Testis (tissue), 2 donors: ENCODE measurements at regions not wholly inside any gene's neighbourhood (a gene's known extent, or its start where the extent isn't known, plus 50 kb on each side); places are given as distances from the start of the nearest gene placed in this dataset.

Source experiments
- DNase-seq: peaks from one replicate; pipeline ENCODE4 v3.0.0-alpha.2; 2019
- H3K27ac ChIP-seq, 2 donors: fragments of 200-600 bp; sonication (generic); one replicate each; pipeline ENCODE4 v1.5.1; 2019
- H3K27me3 ChIP-seq: fragments of 200-600 bp; sonication (generic); one replicate; pipeline ENCODE4 v1.5.1; 2019
- H3K36me3 ChIP-seq: fragments of 200-600 bp; sonication (generic); one replicate; pipeline ENCODE4 v1.5.1; 2017; ENCODE audit warnings: low read depth; ENCODE audit errors: missing control alignments
- H3K4me1 ChIP-seq: fragments of 200-600 bp; sonication (generic); one replicate; pipeline ENCODE4 v1.5.1; 2019
- H3K4me3 ChIP-seq, 2 donors: fragments of 200-600 bp; sonication (generic); one replicate each; pipeline ENCODE4 v1.5.1; 2017 to 2019
- H3K9me3 ChIP-seq: fragments of 200-600 bp; sonication (generic); one replicate; pipeline ENCODE4 v1.5.1; 2017
- POLR2A ChIP-seq: fragments of 450-650 bp; IDR thresholded peaks from one replicate; pipeline ENCODE4 v1.6.1; 2017; ENCODE audit warnings: antibody characterized with exemption, mild to moderate bottlenecking, moderate library complexity
- WGBS, 2 donors: methylation state at CpG; one replicate each; pipeline ENCODE4 v1.1.5; 2018; 5-methylcytosine and 5-hydroxymethylcytosine counted together
- intact Hi-C: fragments of 100-400 bp; cut with DNase I; formaldehyde crosslinking; loops from one replicate; pipeline ENCODE4 v1.15.1; 2023; ENCODE audit warnings: low total_unique reads
- TF ChIP-seq, protein P1 (sequence below), 3 experiments: fragments of 450-650 bp in 2 of 3; fragments of 200-600 bp in 1 of 3; sonication (generic) in 1 of 3; IDR thresholded peaks; one replicate each; pipeline ENCODE4 v1.5.1; 2016 to 2019; ENCODE audit warnings: antibody characterized with exemption in 3 of 3, mild to moderate bottlenecking in 2 of 3, moderate library complexity in 1 of 3

DNA sequence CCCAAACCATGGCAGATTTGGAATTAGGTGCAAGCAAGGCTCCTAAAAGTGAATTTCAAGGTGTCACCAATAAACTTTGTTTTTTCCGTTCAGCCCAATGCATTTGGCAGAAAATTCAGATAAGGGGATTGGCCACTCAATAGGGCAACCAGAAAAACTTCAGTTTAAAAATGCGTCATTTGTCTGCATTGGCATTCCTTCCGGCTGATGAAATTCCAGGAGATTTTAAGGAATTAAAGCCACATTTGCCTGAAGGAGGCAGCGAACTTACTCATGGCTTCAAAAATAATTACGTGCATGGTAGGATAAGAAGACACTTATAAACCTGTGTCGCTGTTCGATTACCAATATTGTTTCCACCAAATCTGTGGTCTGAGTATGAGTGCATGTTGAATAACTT lies 151.9 kb downstream of the SALL1 start:
- 90 to 92% methylated on average over 7 of the region's 7 CpGs for WGBS, 2 donors
- no peak for TF ChIP-seq POLR2A
- TF ChIP-seq, protein P1, sequence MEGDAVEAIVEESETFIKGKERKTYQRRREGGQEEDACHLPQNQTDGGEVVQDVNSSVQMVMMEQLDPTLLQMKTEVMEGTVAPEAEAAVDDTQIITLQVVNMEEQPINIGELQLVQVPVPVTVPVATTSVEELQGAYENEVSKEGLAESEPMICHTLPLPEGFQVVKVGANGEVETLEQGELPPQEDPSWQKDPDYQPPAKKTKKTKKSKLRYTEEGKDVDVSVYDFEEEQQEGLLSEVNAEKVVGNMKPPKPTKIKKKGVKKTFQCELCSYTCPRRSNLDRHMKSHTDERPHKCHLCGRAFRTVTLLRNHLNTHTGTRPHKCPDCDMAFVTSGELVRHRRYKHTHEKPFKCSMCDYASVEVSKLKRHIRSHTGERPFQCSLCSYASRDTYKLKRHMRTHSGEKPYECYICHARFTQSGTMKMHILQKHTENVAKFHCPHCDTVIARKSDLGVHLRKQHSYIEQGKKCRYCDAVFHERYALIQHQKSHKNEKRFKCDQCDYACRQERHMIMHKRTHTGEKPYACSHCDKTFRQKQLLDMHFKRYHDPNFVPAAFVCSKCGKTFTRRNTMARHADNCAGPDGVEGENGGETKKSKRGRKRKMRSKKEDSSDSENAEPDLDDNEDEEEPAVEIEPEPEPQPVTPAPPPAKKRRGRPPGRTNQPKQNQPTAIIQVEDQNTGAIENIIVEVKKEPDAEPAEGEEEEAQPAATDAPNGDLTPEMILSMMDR (IDR thresholded peaks at IDR 0.05): no peak

DNA sequence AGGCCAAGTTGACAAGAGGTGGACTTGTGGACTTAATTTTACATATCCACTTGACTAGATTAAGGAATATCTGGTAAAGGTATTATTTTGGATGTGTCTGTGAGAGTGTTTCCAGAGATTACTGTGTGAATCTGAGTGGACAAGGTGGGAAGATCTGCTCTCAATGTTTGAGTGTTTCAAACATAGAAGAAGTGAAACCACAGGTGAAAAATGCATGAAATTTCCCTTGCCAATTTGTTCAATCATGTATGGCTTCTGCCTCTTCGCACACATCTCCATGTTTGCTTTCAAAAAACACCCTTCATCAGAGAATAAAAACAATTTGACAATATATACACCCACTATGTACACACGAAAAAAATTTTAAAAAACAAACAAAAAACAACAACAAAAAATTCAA lies 152.7 kb downstream of the SALL1 start:
- no peak for TF ChIP-seq POLR2A
- TF ChIP-seq, protein P1 (IDR thresholded peaks at IDR 0.05): no peak
- DNase-seq: no peak
- Histone ChIP-seq H3K27me3 (no peaks in the 10 kb centered on the region), H3K4me1 (no peaks in the 10 kb centered on the region), H3K9me3 (no peaks in the 10 kb centered on the region), H3K4me3 (no peak overlapping the region), H3K36me3 (no peaks in the 10 kb centered on the region), H3K27ac (no peak overlapping the region)
- 80 to 91% methylated on average over 2 of the region's 2 CpGs for WGBS, 2 donors
- intact Hi-C loops: no loop called here

More for the DNA sequence above, 151.9 kb downstream of the SALL1 start:
- no peak for DNase-seq
- no peaks in the 10 kb centered on the region for H3K4me1 ChIP-seq
- no peaks in the 10 kb centered on the region for H3K27me3 ChIP-seq
- intact Hi-C loops: no loop called here
- no peak overlapping the region for H3K4me3 ChIP-seq
- H3K36me3 ChIP-seq: no peaks in the 10 kb centered on the region
- H3K9me3 ChIP-seq: no peaks in the 10 kb centered on the region
- no peak overlapping the region for H3K27ac ChIP-seq

DNA sequence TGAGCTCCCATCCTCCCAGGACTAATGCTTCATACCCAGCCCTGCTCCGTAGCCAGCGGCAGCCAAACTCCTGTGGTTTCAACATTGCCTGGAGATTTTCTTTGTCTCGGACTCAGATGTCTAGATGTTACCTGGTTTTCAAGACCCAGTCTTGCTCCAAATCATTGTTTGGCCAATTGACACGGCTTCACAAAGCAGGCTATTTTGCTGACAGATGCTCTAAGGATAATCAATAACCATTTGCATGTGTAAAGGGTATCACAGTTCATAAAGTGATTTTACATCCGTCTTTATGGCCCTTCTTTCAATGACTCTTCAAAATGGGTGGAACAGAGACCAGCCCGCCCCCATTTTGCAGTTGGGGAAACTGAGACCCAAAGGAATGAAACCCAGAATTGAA lies 153.4 kb downstream of the SALL1 start:
- no peak for DNase-seq
- WGBS, 2 donors: 78 to 80% methylated on average over 6 of the region's 6 CpGs
- intact Hi-C loops: no loop called here
- Histone ChIP-seq H3K4me3 (no peak overlapping the region), H3K36me3 (no peaks in the 10 kb centered on the region), H3K4me1 (no peaks in the 10 kb centered on the region), H3K27ac (no peak overlapping the region), H3K9me3 (no peaks in the 10 kb centered on the region), H3K27me3 (no peaks in the 10 kb centered on the region)
- TF ChIP-seq, protein P1 (IDR thresholded peaks at IDR 0.05): no peak
- no peak for TF ChIP-seq POLR2A

GRCh38 chr16:50996830-50997186 lies 154.3 kb downstream of the SALL1 start:
- H3K27ac ChIP-seq: no peak overlapping the region
- H3K9me3 ChIP-seq: no peaks in the 10 kb centered on the region
- H3K4me3 ChIP-seq: no peak overlapping the region
- H3K27me3 ChIP-seq: no peaks in the 10 kb centered on the region
- no peaks in the 10 kb centered on the region for H3K36me3 ChIP-seq
- no peaks in the 10 kb centered on the region for H3K4me1 ChIP-seq
- intact Hi-C loops: no loop called here
- 62 to 63% methylated on average over 4 of the region's 4 CpGs for WGBS, 2 donors
- no peak for DNase-seq
- TF ChIP-seq, protein P1 (IDR thresholded peaks at IDR 0.05): no peak
- no peak for TF ChIP-seq POLR2A

GRCh38 chr16:50996166-50996829 lies 154.8 kb downstream of the SALL1 start:
- Histone ChIP-seq H3K4me1 (no peaks in the 10 kb centered on the region), H3K36me3 (no peaks in the 10 kb centered on the region), H3K9me3 (no peaks in the 10 kb centered on the region), H3K27me3 (no peaks in the 10 kb centered on the region), H3K27ac (no peak overlapping the region), H3K4me3 (no peak overlapping the region)
- intact Hi-C loops: no loop called here
- no peak for DNase-seq
- 87 to 90% methylated on average over 9 to 12 of the region's 12 CpGs for WGBS, 2 donors
- no peak for TF ChIP-seq POLR2A
- TF ChIP-seq, protein P1 (IDR thresholded peaks at IDR 0.05): no peak
